Skeletal muscle tissue (tissue), 3 donors: ENCODE measurements at regions not wholly inside any gene's neighbourhood (a gene's known extent, or its start where the extent isn't known, plus 50 kb on each side); places are given as distances from the start of the nearest gene placed in this dataset.

ENCODE experiments used
- H3K27ac ChIP-seq: one replicate; pipeline ENCODE4 v1.7.0; 2013; ENCODE audit warnings: mild to moderate bottlenecking, low read depth, low read length, inconsistent platforms
- H3K27me3 ChIP-seq, 3 donors: one replicate each; pipeline ENCODE4 v1.7.0; 2013; ENCODE audit warnings: low read length in 3 of 3; ENCODE audit not compliant: control insufficient read depth in 3 of 3, insufficient read depth in 3 of 3
- H3K36me3 ChIP-seq, 3 donors: one replicate each; pipeline ENCODE4 v1.7.0; 2013; ENCODE audit warnings: low read length in 3 of 3; ENCODE audit not compliant: control insufficient read depth in 3 of 3, insufficient read depth in 3 of 3
- H3K4me1 ChIP-seq, 3 donors: one replicate each; pipeline ENCODE4 v1.7.0; 2013; ENCODE audit warnings: low read length in 3 of 3, mild to moderate bottlenecking in 3 of 3; ENCODE audit not compliant: control insufficient read depth in 3 of 3, insufficient read depth in 3 of 3
- H3K4me3 ChIP-seq, 3 donors: one replicate each; pipeline ENCODE4 v1.7.0; 2013; ENCODE audit warnings: low read length in 3 of 3
- H3K9ac ChIP-seq, 3 donors: one replicate each; pipeline ENCODE4 v1.7.0; 2013; ENCODE audit warnings: low read length in 3 of 3, mild to moderate bottlenecking in 3 of 3, moderate library complexity in 2 of 3, low read depth in 1 of 3
- H3K9me3 ChIP-seq, 3 donors: one replicate each; pipeline ENCODE4 v1.7.0; 2013; ENCODE audit warnings: low read length in 3 of 3; ENCODE audit not compliant: control insufficient read depth in 3 of 3
- donor health status: Osteomylitis.

DNA sequence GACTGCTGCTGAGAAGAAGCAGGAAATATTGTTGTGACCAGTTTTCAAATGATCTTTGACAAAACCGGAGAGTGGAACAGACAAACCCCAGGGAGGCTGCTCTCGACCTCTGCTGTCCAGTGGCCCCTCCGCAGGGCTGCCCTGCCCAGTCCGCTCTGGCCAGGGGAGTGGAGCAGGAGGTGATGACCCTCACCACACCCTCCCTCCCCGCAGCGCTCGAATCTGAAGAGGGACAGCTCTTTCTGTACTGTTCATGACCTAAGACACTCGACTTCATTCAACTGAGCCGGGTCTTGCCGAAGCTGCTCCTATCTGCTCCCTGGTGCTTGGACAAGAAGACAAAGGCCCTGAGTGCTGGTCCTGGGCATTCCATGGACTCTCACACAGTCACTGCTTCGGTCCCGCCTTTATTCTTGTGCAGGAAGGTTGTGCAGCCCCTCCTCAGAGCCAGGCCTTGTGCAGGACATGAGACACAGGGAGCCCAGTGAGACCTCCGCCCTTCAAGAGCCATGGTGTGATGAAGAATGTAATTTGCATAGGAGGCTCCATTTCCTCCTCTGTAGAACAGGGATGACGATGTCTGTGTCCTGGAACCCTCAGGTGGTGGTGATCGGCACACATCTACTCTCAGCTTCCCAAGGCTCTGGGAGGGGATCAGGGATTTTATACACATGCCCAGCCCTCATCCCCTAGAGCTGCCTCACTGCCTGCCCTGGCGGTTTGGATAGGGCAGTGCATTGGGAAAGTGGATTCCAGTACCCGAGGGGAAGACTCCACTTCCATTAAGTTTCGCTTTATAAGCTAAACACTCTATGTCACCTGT, 97.1 kb upstream of the PRR20G start:
- Histone ChIP-seq H3K9ac (no peak overlapping the region), H3K27ac (no peak overlapping the region), H3K4me1 (no peaks in the 10 kb centered on the region), H3K4me3 (no peak overlapping the region), H3K36me3 (no peaks in the 10 kb centered on the region), H3K9me3 (no peaks in the 10 kb centered on the region), H3K27me3 (peaks cover 11 to 44% (median 32%) of the 10 kb centered on the region in 3 donors)

DNA sequence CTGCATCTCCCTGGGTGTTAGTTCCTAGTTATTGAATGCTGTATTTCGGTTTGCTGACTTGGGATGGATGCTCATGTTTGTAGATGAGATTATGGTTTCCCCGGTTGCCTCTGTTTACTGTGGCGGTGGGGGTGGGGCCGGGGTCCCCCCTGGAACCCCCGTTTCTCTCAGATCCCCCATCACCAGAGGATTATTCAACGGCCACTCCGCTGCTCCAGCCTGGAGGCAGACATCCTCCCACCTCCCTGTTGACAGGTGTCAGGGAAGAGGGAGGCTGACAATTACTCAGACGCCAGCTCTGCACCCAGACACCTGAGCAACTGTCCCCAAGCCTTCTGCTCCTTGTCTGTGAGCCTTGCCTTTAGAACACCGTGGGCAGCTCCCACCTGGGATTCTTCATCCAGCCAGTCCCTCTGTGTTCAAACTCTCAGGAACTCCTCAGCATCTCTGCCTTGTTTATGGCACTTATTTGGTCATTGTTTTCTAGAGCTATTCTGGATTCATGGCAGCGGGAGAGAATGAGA, 95.9 kb upstream of the PRR20G start:
- H3K27ac ChIP-seq: no peak overlapping the region
- no peaks in the 10 kb centered on the region for H3K4me1 ChIP-seq
- no peak overlapping the region for H3K9ac ChIP-seq
- H3K36me3 ChIP-seq: no peaks in the 10 kb centered on the region
- peaks cover 11 to 37% (median 24%) of the 10 kb centered on the region in 3 donors for H3K27me3 ChIP-seq
- no peak overlapping the region for H3K4me3 ChIP-seq
- no peaks in the 10 kb centered on the region for H3K9me3 ChIP-seq

DNA sequence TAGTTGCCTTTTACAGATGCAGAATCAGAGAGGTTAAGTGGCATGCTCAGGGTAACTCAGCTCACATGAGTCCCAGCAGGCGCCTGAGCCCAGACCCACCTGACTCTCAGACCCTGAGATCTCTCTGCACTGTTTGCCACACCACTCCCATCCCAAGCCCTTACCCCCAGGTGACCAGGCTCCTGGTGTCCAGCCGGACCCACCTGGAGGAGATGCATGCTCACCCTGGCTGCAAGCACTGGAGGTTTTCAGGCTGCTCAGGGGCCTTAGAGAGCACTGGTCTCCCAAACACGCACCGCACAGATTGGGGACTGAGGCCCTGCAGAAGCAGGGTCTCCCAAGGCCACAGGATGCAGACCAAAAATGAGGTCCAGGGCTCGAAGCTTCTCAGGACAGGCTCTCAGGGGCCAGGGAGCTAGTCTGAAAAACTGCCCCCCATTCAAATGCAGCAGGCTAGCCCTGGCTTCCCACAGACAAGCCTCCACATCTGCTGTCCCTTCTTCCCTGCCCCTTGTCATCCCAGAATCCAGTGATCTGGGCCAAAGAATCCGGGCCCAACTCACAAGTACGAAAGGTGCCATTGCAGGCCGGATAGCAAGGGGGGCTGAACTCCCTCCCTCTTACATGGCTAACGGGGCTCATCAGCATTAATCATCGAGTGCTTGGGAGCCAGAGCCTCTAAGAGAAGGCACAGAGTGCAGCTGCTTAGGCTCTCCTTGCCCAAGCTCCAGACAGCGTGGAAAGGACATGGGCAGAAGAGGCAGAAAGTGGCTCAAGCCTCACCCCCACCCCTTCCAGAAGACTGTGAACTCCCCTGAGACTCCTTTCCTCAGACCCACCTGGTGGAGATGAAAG, 90.2 kb upstream of the PRR20G start:
- Histone ChIP-seq H3K4me3 (no peak overlapping the region), H3K9me3 (peaks cover 0 to 2% (median 0%) of the 10 kb centered on the region in 3 donors), H3K9ac (no peak overlapping the region), H3K36me3 (no peaks in the 10 kb centered on the region), H3K27me3 (peaks cover 0 to 10% (median 0%) of the 10 kb centered on the region in 3 donors), H3K27ac (no peak overlapping the region), H3K4me1 (no peaks in the 10 kb centered on the region)

DNA sequence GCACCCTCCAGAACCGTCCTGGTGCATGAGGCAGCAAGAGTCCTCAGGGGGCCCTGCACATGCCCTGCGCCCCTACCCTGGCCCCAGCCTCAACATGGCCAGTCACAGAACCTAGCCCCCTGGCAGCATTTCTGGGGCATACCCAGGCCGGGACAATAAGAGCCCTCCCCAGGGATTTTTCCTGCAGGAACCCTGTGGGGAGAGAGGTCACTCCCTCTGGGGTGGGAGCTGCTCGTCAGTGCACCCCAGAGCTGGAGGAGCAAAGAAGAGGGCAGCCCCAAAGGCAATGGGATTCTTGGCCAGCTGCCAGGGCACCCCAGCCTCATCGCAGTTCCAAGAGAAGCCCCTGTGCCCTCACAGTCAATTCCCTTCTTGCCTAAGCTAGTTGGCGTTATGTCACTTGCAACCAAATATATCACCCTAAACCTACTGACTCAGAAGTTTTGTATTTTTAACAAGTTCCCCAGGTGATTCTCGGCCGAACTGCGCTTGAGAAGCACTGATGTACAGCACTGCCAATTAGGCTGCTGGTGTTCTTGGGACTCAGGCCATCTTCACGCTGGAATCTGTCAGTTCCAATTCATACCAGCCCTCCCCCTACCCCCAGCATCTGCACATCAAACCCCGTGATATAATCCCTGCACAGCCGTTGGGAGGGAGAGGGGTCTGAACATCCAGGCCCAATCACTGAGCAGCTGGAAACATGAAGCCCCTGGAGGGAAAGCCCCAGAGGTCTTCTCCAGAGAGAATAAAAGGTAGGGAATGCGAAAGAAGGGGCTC, 87.5 kb upstream of the PRR20G start:
- H3K4me1 ChIP-seq: no peaks in the 10 kb centered on the region
- peaks cover 0 to 2% (median 0%) of the 10 kb centered on the region in 3 donors for H3K9me3 ChIP-seq
- no peak overlapping the region for H3K4me3 ChIP-seq
- H3K36me3 ChIP-seq: no peaks in the 10 kb centered on the region
- no peak overlapping the region for H3K27ac ChIP-seq
- H3K9ac ChIP-seq: no peak overlapping the region
- peaks cover 5 to 25% (median 17%) of the 10 kb centered on the region in 3 donors for H3K27me3 ChIP-seq

DNA sequence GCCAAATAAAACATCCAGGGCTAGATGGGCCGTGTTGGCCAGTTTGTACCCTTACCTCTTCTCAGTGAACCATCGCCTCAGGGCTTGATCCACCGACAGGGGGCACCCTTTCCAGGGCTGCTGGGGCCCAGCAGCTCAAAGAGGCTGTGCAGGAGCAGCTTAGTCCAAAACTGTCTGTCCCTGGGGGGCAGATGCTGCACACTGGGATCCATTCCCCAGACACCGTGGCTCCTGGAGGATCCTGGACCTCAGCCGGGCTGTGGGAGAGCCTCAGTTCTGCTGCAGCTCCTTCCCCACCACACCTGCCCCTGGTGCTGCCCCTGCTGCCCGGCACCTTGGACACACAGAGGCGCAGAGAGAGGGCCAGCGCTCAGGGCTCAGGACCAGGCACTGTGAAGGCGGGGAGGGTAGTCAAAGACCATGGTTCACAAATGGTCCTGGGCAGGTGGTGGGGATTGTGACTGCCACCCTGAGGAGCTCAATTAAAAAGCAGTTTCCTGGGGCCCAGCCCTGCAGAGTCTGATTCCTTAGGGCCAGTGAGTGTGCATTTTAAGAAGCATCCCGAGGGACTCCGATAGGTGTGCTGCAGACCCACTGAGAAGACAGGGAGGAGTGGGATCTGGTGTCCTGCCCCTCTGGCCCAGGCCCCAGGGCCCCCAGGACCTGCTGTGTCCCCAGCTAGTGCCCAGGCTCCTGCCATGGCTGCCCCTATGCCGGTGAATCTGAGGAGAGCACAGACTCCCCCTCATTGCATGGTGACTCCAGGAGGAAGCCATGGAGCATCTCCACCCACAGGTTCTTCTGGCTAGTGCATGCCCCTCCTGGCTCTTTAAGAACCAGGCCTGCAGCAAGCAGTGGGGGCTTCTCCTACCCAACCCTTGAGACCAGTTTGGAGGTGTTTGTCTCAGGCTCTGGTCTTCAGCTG, 86.5 kb upstream of the PRR20G start:
- Histone ChIP-seq H3K9ac (no peak overlapping the region), H3K36me3 (no peaks in the 10 kb centered on the region), H3K4me3 (no peak overlapping the region), H3K27ac (no peak overlapping the region), H3K27me3 (peaks cover 5 to 31% (median 23%) of the 10 kb centered on the region in 3 donors), H3K9me3 (peaks cover 0 to 2% (median 0%) of the 10 kb centered on the region in 3 donors), H3K4me1 (no peaks in the 10 kb centered on the region)

DNA sequence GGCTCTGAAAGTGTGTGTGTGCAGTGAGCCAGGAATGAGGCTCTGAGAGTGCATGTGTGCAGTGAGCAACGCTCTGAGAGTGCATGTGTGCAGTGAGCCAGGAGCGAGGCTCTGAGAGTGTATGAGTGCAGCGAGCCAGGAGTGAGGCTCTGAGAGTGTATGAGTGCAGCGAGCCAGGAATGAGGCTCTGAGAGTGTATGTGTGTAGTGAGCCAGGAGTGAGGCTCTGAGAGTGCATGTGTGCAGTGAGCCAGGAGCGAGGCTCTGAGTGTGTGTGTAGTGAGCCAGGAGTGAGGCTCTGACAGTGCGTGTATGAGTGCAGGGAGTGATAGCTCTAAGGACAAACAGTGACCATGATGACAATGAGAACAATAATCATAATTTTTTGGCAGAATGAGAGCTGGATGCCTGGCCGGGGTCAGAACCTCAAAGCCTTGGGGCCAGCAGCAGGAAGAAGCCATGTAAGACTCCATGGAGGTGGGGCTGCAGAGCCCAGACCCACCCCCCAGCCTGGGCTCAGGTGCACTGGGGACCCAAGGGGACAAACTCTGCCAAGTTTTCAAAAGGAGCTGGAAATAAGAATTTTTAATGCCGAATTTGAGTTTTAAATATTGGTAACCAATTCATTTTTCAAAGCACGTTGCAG, 85.7 kb upstream of the PRR20G start:
- Histone ChIP-seq H3K4me3 (no peak overlapping the region), H3K27ac (no peak overlapping the region), H3K4me1 (no peaks in the 10 kb centered on the region), H3K9me3 (peaks cover 0 to 2% (median 0%) of the 10 kb centered on the region in 3 donors), H3K36me3 (no peaks in the 10 kb centered on the region), H3K9ac (no peak overlapping the region), H3K27me3 (peaks cover 5 to 39% (median 27%) of the 10 kb centered on the region in 3 donors)

DNA sequence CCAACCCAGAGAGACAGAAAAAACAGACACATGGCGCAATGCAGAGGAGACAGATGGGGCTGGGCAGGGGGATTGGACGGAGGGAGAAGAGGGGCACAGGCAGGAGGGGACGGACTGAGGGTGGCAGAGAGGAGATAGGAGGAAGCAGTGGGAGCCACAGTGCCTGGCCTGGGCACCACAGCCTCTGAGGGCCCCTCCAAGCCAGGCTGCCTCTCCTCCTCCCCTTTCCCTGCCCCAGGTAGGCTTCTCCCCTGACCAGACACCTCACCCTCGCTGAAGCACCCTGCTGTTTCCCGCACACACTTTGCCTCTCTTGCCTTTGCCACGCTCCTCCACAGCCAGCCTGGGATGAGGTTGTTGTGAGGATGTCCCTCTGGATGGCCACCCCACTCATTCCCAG, 84.0 kb upstream of the PRR20G start:
- H3K4me3 ChIP-seq: no peak overlapping the region
- peaks cover 0 to 2% (median 0%) of the 10 kb centered on the region in 3 donors for H3K9me3 ChIP-seq
- H3K27ac ChIP-seq: no peak overlapping the region
- H3K36me3 ChIP-seq: no peaks in the 10 kb centered on the region
- H3K27me3 ChIP-seq: peaks cover 5 to 40% (median 32%) of the 10 kb centered on the region in 3 donors
- H3K9ac ChIP-seq: no peak overlapping the region
- no peaks in the 10 kb centered on the region for H3K4me1 ChIP-seq

DNA sequence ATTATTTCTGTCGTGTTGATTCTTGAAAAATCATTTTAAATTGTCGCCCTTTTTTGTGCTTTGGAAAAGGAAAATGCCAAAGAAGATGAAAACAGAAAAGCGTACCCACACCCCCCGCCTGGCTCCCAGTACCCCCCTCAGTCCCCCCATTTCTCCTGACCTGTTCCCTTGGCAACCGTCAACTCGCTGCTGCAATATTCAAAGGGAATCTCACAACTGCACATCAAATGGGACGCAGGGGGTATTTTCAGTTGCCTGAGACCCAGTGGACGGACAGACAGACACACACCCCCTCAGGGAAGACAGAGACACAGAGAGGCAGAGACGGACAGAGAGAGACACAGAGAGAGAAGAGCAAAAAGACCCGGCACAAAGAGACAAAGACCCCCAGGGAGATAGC, 83.5 kb upstream of the PRR20G start:
- Histone ChIP-seq H3K27me3 (peaks cover 5 to 40% (median 35%) of the 10 kb centered on the region in 3 donors), H3K9me3 (peaks cover 0 to 2% (median 0%) of the 10 kb centered on the region in 3 donors), H3K9ac (no peak overlapping the region), H3K27ac (no peak overlapping the region), H3K4me3 (no peak overlapping the region), H3K4me1 (no peaks in the 10 kb centered on the region), H3K36me3 (no peaks in the 10 kb centered on the region)
